ENCODE measurements at regions not wholly inside any gene's neighbourhood (a gene's known extent, or its start where the extent isn't known, plus 50 kb on each side); places are given as distances from the start of the nearest gene placed in this dataset.

DNA sequence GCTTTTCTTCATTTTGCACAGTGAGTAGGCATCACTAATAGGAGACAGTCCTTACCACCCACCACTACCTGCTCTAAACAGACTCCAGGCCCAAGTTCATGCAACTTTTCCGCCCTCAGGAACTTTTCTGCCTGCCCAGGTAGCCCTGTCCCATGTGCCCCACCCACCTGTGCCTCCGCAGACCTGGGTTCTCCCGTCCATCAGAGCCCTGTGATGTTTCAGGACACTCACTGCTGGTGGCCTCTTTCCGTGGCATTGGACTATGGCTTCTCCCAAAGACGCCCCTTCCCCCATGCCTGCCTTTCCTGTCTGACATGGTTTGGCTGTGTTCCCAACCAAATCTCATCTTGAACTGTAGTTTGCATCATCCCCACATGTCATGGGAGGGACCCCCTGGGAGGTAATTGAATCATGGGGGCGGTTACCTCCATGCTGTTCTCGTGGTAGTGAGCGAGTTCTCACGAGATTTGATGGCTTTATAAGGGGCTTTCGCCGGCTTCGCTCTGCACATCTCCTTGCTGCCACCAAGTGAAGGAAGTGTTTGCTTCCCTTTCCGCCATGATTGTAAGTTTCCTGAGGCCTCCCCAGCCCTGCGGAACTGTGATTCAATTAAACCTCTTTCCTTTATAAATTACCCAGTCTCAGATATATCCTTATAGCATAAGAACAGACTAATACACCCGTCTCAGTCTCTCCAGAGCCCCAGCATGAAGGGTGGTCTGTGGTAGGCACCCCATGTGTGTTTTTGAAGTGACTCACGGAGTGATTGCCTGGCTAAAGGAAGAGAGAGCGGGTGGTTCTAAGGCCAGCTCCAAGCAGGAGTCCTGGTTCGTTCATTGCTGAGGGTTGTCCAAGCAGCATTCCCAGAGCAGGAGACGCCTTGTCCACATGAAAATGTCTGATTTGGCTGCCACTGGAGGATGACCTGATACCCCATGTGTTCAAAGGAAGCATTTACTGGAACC lies 86.0 kb upstream of the ZBTB40 start:
- TF ChIP-seq, protein P1, sequence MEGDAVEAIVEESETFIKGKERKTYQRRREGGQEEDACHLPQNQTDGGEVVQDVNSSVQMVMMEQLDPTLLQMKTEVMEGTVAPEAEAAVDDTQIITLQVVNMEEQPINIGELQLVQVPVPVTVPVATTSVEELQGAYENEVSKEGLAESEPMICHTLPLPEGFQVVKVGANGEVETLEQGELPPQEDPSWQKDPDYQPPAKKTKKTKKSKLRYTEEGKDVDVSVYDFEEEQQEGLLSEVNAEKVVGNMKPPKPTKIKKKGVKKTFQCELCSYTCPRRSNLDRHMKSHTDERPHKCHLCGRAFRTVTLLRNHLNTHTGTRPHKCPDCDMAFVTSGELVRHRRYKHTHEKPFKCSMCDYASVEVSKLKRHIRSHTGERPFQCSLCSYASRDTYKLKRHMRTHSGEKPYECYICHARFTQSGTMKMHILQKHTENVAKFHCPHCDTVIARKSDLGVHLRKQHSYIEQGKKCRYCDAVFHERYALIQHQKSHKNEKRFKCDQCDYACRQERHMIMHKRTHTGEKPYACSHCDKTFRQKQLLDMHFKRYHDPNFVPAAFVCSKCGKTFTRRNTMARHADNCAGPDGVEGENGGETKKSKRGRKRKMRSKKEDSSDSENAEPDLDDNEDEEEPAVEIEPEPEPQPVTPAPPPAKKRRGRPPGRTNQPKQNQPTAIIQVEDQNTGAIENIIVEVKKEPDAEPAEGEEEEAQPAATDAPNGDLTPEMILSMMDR (IDR thresholded peaks at IDR 0.05), result no peak
- peaks cover 5% of the 10 kb centered on the region for H3K4me1 Mint-ChIP-seq
- no peak overlapping the region for H3K27ac Mint-ChIP-seq
- H3K4me3 Mint-ChIP-seq, result no peak overlapping the region
- H3K27me3 Mint-ChIP-seq (ENCODE audit: low read depth, poor library complexity), result peaks cover 96% of the 10 kb centered on the region
- no peaks in the 10 kb centered on the region for H3K36me3 Mint-ChIP-seq (ENCODE audit: low read depth)
- no peaks in the 10 kb centered on the region for H3K9me3 Mint-ChIP-seq
- DNase-seq, result no peak

DNA sequence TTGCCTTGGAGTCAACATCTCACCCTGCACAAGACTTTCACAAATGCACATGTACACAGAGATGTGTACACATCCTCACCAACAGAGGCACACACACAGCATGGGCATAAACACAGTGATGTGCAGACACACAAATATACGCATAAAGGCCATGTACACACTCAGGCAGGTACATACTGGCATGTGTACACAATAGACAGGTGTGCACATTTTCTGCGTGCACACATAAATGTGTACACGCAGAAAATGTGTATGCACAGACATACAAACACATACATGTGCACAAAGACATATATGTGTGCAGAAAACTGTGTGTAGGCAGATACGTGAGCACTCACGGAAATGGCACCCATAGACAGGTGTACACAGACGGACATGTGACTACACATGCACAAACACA lies 85.3 kb upstream of the ZBTB40 start:
- Mint-ChIP-seq H3K4me3 (no peak overlapping the region), H3K9me3 (no peaks in the 10 kb centered on the region), H3K27ac (no peak overlapping the region), H3K36me3 (ENCODE audit: low read depth) (no peaks in the 10 kb centered on the region), H3K27me3 (ENCODE audit: low read depth, poor library complexity) (peaks cover 95% of the 10 kb centered on the region), H3K4me1 (peaks cover 5% of the 10 kb centered on the region)
- no peak for DNase-seq
- TF ChIP-seq, protein P1 (IDR thresholded peaks at IDR 0.05), result no peak

DNA sequence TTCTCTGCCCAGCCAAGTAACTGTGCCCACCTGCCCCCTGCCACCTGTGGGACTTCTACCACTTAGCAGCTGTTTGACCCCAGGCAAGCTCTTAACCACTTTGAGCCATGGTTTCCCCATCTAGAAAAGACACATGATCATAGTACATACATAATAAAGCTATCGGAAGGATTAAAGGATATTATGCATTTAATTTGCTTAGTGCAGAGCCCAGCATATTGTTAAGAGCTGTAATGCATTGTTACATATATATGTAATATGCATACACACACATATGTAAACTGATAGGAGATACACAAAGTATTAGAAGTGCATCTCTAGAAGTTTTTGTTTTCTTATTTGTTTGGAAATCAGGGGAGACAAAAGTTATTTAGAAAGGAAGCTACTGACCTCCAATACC lies 83.5 kb upstream of the ZBTB40 start:
- TF ChIP-seq, protein P1 (IDR thresholded peaks at IDR 0.05), result no peak
- DNase-seq, result no peak
- H3K9me3 Mint-ChIP-seq, result peaks cover 6% of the 10 kb centered on the region
- no peaks in the 10 kb centered on the region for H3K36me3 Mint-ChIP-seq (ENCODE audit: low read depth)
- H3K4me1 Mint-ChIP-seq, result peaks cover 14% of the 10 kb centered on the region
- H3K27ac Mint-ChIP-seq, result no peak overlapping the region
- no peak overlapping the region for H3K4me3 Mint-ChIP-seq
- H3K27me3 Mint-ChIP-seq (ENCODE audit: low read depth, poor library complexity), result peaks cover 95% of the 10 kb centered on the region

DNA sequence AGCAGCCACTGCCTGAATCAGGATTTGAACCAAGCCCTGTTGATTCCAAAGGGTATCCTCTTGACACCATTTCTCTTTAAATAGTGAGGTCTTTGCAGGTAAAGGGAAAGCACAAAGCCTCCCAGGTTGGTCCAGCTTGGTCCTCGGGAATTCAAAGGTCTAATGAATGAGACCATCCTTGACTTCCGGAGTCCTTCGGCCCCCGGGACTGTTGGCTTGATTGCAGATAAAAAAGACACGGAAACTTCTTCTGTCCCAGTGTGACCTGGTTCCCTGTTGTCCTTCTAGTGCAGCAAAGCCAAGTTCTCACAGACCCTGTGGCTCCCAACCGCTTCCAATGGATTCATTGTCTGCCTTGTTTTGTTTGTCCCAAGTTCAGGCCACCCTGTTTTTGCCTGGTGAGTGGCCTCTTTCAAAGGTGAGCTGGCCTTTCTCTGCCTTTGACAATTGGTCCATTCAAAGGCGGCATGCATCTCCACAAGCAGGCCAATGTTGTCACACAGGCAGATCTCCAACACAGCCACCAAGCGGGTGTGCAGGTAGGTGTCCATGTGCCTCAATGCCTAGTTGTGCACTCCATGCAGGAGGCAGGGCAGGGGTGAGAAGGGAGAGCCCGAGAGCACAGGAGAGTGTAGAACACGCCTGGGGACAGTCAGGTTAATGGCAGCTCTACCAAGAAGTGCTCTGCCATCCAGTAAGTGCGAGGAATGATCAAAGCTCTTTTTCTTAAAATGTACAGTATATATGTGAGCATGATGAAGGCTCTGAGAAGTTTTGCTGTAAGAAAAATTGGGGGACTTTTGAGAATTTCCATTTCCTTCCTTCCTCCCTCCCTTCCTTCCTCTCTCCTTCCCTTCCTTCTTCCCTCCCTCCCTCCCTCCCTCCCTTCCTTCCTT lies 82.1 kb upstream of the ZBTB40 start:
- Mint-ChIP-seq H3K27ac (no peak overlapping the region), H3K36me3 (ENCODE audit: low read depth) (no peaks in the 10 kb centered on the region), H3K9me3 (peaks cover 10% of the 10 kb centered on the region), H3K4me1 (peaks cover 11% of the 10 kb centered on the region), H3K27me3 (ENCODE audit: low read depth, poor library complexity) (peaks cover 91% of the 10 kb centered on the region), H3K4me3 (no peak overlapping the region)
- no peak for DNase-seq
- TF ChIP-seq, protein P1 (IDR thresholded peaks at IDR 0.05), result no peak

DNA sequence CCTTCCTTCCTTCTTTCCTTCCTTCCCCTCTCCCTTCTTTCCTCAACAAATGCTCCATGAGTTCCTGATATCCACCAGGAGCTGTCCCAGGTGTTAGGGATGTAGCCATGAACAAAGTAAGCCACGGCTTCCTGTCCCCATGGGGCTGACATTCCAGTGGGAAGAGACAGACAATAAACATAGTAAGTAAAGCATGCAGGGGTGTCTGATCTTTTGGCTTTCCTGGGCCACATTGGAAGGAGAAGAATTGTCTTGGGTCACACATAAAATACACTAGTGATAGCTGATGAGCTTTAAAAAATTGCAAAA lies 81.5 kb upstream of the ZBTB40 start:
- DNase-seq, result no peak
- H3K4me3 Mint-ChIP-seq, result no peak overlapping the region
- H3K4me1 Mint-ChIP-seq, result peaks cover 9% of the 10 kb centered on the region
- TF ChIP-seq, protein P1 (IDR thresholded peaks at IDR 0.05), result no peak
- no peaks in the 10 kb centered on the region for H3K36me3 Mint-ChIP-seq (ENCODE audit: low read depth)
- peaks cover 88% of the 10 kb centered on the region for H3K27me3 Mint-ChIP-seq (ENCODE audit: low read depth, poor library complexity)
- H3K9me3 Mint-ChIP-seq, result peaks cover 10% of the 10 kb centered on the region
- H3K27ac Mint-ChIP-seq, result no peak overlapping the region

Data from nephron progenitor cell (in vitro differentiated cells).